ENCODE measurements at regions not wholly inside any gene's neighbourhood (a gene's known extent, or its start where the extent isn't known, plus 50 kb on each side); places are given as distances from the start of the nearest gene placed in this dataset.

- TF ChIP-seq EZH2 (IDR thresholded peaks at IDR 0.05; ENCODE audit: low read length, missing control alignments) (peak; percentile 25), CTCF (conservative IDR thresholded peaks at IDR 0.05 in 1 of 2, IDR thresholded peaks at IDR 0.05 in 1 of 2; ENCODE audit: low read depth in 1 of 2, low read length in 2 of 2) (no peak)
- no peak overlapping the region for H3K9ac ChIP-seq (ENCODE audit: insufficient read depth, low read length)
- H4K20me1 ChIP-seq (ENCODE audit: control insufficient read depth, extremely low read depth, insufficient read depth, low read length) = no peaks in the 10 kb centered on the region
- H3K79me2 ChIP-seq (ENCODE audit: control insufficient read depth, insufficient read depth, low read length) = no peaks in the 10 kb centered on the region
- H3K4me1 ChIP-seq (ENCODE audit: control insufficient read depth, extremely low read depth, insufficient read depth, low read length) = no peaks in the 10 kb centered on the region
- no peaks in the 10 kb centered on the region for H3K36me3 ChIP-seq (ENCODE audit: control insufficient read depth, insufficient read depth, low read length)
- H3K4me2 ChIP-seq (ENCODE audit: extremely low read depth, insufficient read depth, low read length) = peak overlapping the region; percentile 60
- DNase-seq (ENCODE audit: low read depth in 2 of 2) = no peak
- H3K27me3 ChIP-seq (ENCODE audit: control insufficient read depth, insufficient read depth, low read length) = peaks cover 26% of the 10 kb centered on the region
- H3K27ac ChIP-seq (ENCODE audit: insufficient read depth, low read length) = no peak overlapping the region
- no peaks in the 10 kb centered on the region for H3K9me3 ChIP-seq (ENCODE audit: control insufficient read depth, insufficient read depth, low read depth, low read length)
- H3K4me3 ChIP-seq (replicated peaks in 1 of 4; ENCODE audit: control extremely low read depth in 1 of 4, insufficient read depth in 1 of 4, low read depth in 3 of 4, low read length in 4 of 4) = peak overlapping the region in 2 of 4 experiments; percentile 33 to 41
- no peak overlapping the region for H2AFZ ChIP-seq (ENCODE audit: low read length)
These were observed 93.4 kb upstream of the FMN2 start for GRCh38 chr1:239998312-239998649.

DNA sequence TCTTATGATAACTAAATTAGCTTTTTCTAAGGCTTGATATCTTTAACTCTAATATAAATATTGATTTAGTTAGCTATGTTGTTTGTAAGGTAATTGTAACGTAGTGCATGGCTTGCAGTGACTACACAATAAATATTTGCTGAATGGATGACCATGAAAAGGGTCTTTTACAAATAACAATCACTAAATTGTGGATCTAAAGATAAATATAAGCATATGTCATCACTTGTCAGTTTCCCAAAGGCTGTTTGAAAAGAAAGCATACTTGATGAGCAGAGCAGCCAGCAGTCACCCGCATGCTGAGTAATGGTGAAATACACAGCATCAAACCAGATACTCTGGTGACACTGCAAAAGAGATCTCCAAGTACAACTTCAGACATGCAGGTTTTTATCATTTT, 92.5 kb upstream of the FMN2 start:
- Histone ChIP-seq H3K27ac (ENCODE audit: insufficient read depth, low read length) (no peak overlapping the region), H3K4me1 (ENCODE audit: control insufficient read depth, extremely low read depth, insufficient read depth, low read length) (no peaks in the 10 kb centered on the region), H3K79me2 (ENCODE audit: control insufficient read depth, insufficient read depth, low read length) (no peaks in the 10 kb centered on the region), H4K20me1 (ENCODE audit: control insufficient read depth, extremely low read depth, insufficient read depth, low read length) (no peaks in the 10 kb centered on the region), H2AFZ (ENCODE audit: low read length) (no peak overlapping the region), H3K4me3 (replicated peaks in 1 of 4; ENCODE audit: control extremely low read depth in 1 of 4, insufficient read depth in 1 of 4, low read depth in 3 of 4, low read length in 4 of 4) (no peak overlapping the region), H3K27me3 (ENCODE audit: control insufficient read depth, insufficient read depth, low read length) (peaks cover 23% of the 10 kb centered on the region), H3K36me3 (ENCODE audit: control insufficient read depth, insufficient read depth, low read length) (no peaks in the 10 kb centered on the region), H3K9ac (ENCODE audit: insufficient read depth, low read length) (no peak overlapping the region), H3K4me2 (ENCODE audit: extremely low read depth, insufficient read depth, low read length) (no peak overlapping the region), H3K9me3 (ENCODE audit: control insufficient read depth, insufficient read depth, low read depth, low read length) (no peaks in the 10 kb centered on the region)
- no peak for TF ChIP-seq EZH2 (IDR thresholded peaks at IDR 0.05; ENCODE audit: low read length, missing control alignments)
- TF ChIP-seq CTCF (conservative IDR thresholded peaks at IDR 0.05 in 1 of 2, IDR thresholded peaks at IDR 0.05 in 1 of 2; ENCODE audit: low read depth in 1 of 2, low read length in 2 of 2) = no peak
- no peak for DNase-seq (ENCODE audit: low read depth in 2 of 2)

- TF ChIP-seq EZH2 (IDR thresholded peaks at IDR 0.05; ENCODE audit: low read length, missing control alignments) (no peak), CTCF (conservative IDR thresholded peaks at IDR 0.05 in 1 of 2, IDR thresholded peaks at IDR 0.05 in 1 of 2; ENCODE audit: low read depth in 1 of 2, low read length in 2 of 2) (no peak)
- Histone ChIP-seq H3K79me2 (ENCODE audit: control insufficient read depth, insufficient read depth, low read length) (no peaks in the 10 kb centered on the region), H3K36me3 (ENCODE audit: control insufficient read depth, insufficient read depth, low read length) (no peaks in the 10 kb centered on the region), H4K20me1 (ENCODE audit: control insufficient read depth, extremely low read depth, insufficient read depth, low read length) (no peaks in the 10 kb centered on the region), H3K9me3 (ENCODE audit: control insufficient read depth, insufficient read depth, low read depth, low read length) (no peaks in the 10 kb centered on the region), H3K27me3 (ENCODE audit: control insufficient read depth, insufficient read depth, low read length) (peaks cover 16% of the 10 kb centered on the region), H3K4me1 (ENCODE audit: control insufficient read depth, extremely low read depth, insufficient read depth, low read length) (no peaks in the 10 kb centered on the region), H3K4me3 (replicated peaks in 1 of 4; ENCODE audit: control extremely low read depth in 1 of 4, insufficient read depth in 1 of 4, low read depth in 3 of 4, low read length in 4 of 4) (no peak overlapping the region), H3K9ac (ENCODE audit: insufficient read depth, low read length) (no peak overlapping the region), H2AFZ (ENCODE audit: low read length) (no peak overlapping the region), H3K27ac (ENCODE audit: insufficient read depth, low read length) (no peak overlapping the region), H3K4me2 (ENCODE audit: extremely low read depth, insufficient read depth, low read length) (no peak overlapping the region)
- peak; percentile 68 to 86 for DNase-seq (ENCODE audit: low read depth in 2 of 2)
These were observed 91.0 kb upstream of the FMN2 start for GRCh38 chr1:240000634-240001033.
